GM18867 (cell line): ENCODE measurements at regions not wholly inside any gene's neighbourhood (a gene's known extent, or its start where the extent isn't known, plus 50 kb on each side); places are given as distances from the start of the nearest gene placed in this dataset.
A peak's percentile ranks its signal among the peaks of the same experiment; 100 is the strongest.
"Not testable (repeated sequence)": the region's sequence is repeated elsewhere in the genome, so short reads cannot be mapped to it uniquely, and the experiment has no call there.

Experiments
- ATAC-seq: cut with Tn5 transposase; IDR thresholded peaks from one replicate; pipeline ENCODE4 v1.9.1; 2021; ENCODE audit warnings: mild to moderate bottlenecking, moderate library complexity; ENCODE audit not compliant: unreplicated experiment

- ATAC-seq, result no peak
Observed at GRCh38 chr9:31839273-31839672, 545.2 kb upstream of the ACO1 start.

GRCh38 chr9:31840702-31841101 is 543.7 kb upstream of the ACO1 start:
- ATAC-seq, result no peak

GRCh38 chr9:31847963-31848362 is 536.5 kb upstream of the ACO1 start:
- ATAC-seq, result no peak

GRCh38 chr9:31848505-31849285 is 535.7 kb upstream of the ACO1 start:
- ATAC-seq, result no peak

- ATAC-seq, result no peak
Observed at GRCh38 chr9:31854187-31854586, 530.3 kb upstream of the ACO1 start.

- ATAC-seq, result no peak
Observed at GRCh38 chr9:31868830-31869229, 515.6 kb upstream of the ACO1 start.

- ATAC-seq, result no peak
Observed at GRCh38 chr9:31870276-31870675, 514.2 kb upstream of the ACO1 start.

GRCh38 chr9:31873722-31874121 is 510.7 kb upstream of the ACO1 start:
- ATAC-seq, result no peak

GRCh38 chr9:31894008-31894407 is 490.4 kb upstream of the ACO1 start:
- ATAC-seq, result no peak

GRCh38 chr9:31908158-31908890 is 476.1 kb upstream of the ACO1 start:
- peak; percentile 95 for ATAC-seq

- ATAC-seq, result peak; percentile 52
Observed at GRCh38 chr9:31908891-31909480, 475.5 kb upstream of the ACO1 start.

GRCh38 chr9:31912636-31913035 is 471.8 kb upstream of the ACO1 start:
- no peak for ATAC-seq

- no peak for ATAC-seq
Observed at GRCh38 chr9:31916591-31917241, 467.7 kb upstream of the ACO1 start.

- not testable (repeated sequence) for ATAC-seq
Observed at GRCh38 chr9:31937737-31938136, 446.7 kb upstream of the ACO1 start.

GRCh38 chr9:31950756-31951155 is 433.7 kb upstream of the ACO1 start:
- ATAC-seq, result no peak

- no peak for ATAC-seq
Observed at GRCh38 chr9:31958572-31958971, 425.9 kb upstream of the ACO1 start.

- no peak for ATAC-seq
Observed at GRCh38 chr9:31969552-31969951, 414.9 kb upstream of the ACO1 start.

- ATAC-seq, result no peak
Observed at GRCh38 chr9:31983895-31984294, 400.5 kb upstream of the ACO1 start.

- no peak for ATAC-seq
Observed at GRCh38 chr9:31996331-31996730, 388.1 kb upstream of the ACO1 start.

- ATAC-seq, result peak; percentile 41
Observed at GRCh38 chr9:32004431-32005076, 379.9 kb upstream of the ACO1 start.

GRCh38 chr9:32010322-32010721 is 374.1 kb upstream of the ACO1 start:
- no peak for ATAC-seq
